ENCODE measurements at regions not wholly inside any gene's neighbourhood (a gene's known extent, or its start where the extent isn't known, plus 50 kb on each side); places are given as distances from the start of the nearest gene placed in this dataset.

DNA sequence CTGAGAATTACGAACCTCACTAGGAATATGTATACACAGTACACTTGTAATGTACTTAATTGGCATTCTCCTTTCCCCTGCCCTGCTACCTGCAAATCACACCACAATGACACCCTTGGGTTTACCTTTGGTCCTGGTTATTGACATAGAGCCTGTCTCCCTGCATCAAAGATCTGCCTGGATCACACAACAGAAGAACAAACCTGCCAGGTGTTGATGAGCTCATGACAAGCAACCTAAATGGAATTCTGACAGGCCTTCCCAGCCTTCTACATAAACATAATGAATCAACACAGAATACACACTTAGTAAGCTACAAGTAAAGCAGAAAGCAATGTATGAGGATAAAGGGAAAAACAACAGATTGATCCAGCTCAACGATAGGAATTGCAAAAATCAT is 95.6 kb downstream of the HDGFL1 start:
- Histone ChIP-seq H3K4me1 (no peaks in the 10 kb centered on the region), H3K9me3 (no peaks in the 10 kb centered on the region), H3K27me3 (no peaks in the 10 kb centered on the region), H3K36me3 (no peaks in the 10 kb centered on the region), H3K4me3 (ENCODE audit: low read depth, low read length) (no peak overlapping the region)
- TF ChIP-seq, protein P1, sequence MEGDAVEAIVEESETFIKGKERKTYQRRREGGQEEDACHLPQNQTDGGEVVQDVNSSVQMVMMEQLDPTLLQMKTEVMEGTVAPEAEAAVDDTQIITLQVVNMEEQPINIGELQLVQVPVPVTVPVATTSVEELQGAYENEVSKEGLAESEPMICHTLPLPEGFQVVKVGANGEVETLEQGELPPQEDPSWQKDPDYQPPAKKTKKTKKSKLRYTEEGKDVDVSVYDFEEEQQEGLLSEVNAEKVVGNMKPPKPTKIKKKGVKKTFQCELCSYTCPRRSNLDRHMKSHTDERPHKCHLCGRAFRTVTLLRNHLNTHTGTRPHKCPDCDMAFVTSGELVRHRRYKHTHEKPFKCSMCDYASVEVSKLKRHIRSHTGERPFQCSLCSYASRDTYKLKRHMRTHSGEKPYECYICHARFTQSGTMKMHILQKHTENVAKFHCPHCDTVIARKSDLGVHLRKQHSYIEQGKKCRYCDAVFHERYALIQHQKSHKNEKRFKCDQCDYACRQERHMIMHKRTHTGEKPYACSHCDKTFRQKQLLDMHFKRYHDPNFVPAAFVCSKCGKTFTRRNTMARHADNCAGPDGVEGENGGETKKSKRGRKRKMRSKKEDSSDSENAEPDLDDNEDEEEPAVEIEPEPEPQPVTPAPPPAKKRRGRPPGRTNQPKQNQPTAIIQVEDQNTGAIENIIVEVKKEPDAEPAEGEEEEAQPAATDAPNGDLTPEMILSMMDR (IDR thresholded peaks at IDR 0.05; ENCODE audit: low read depth, low read length), result no peak
- no peak for DNase-seq

DNA sequence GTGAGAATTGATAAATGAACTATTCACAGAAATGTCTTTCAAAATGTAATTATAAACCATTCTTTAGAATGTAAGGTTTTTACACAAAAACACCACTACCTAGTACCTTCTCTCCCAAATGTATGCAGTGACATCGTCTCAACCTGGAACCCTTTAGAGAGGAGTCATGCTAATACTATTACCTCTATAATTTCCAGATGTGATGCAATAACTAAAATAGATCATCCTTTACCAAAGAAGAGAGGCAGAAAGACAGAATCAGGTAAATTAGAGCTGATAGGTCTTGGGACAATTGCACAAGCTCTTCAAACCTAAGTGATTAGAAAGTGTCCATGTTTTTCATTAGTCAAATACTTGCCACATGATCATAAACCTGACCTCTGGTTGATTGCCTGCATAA is 96.7 kb downstream of the HDGFL1 start:
- H3K36me3 ChIP-seq, result no peaks in the 10 kb centered on the region
- no peak for DNase-seq
- H3K9me3 ChIP-seq, result no peaks in the 10 kb centered on the region
- no peaks in the 10 kb centered on the region for H3K4me1 ChIP-seq
- H3K27me3 ChIP-seq, result no peaks in the 10 kb centered on the region
- no peak overlapping the region for H3K4me3 ChIP-seq (ENCODE audit: low read depth, low read length)
- TF ChIP-seq, protein P1 (IDR thresholded peaks at IDR 0.05; ENCODE audit: low read depth, low read length), result no peak

DNA sequence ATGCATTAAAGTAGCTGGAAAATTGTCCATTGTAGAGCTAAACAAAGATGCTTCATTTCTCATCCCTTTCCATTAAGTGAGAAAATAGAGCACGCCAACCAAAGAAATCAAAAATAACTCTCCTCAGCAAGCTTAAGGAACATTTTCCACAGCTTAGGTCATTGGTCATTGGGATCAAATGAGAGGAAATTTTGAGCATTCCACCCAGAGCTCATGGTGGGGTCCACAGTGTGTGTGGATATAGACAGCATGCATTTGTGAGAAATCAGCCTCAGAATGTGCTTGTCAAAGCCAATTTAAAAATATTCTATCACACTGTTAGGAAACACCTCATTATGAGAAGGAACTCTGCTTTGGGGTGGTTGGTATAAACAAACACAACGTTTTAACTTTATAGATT is 97.2 kb downstream of the HDGFL1 start:
- no peaks in the 10 kb centered on the region for H3K9me3 ChIP-seq
- no peaks in the 10 kb centered on the region for H3K36me3 ChIP-seq
- TF ChIP-seq, protein P1 (IDR thresholded peaks at IDR 0.05; ENCODE audit: low read depth, low read length), result no peak
- no peak for DNase-seq
- H3K4me3 ChIP-seq (ENCODE audit: low read depth, low read length), result no peak overlapping the region
- H3K27me3 ChIP-seq, result no peaks in the 10 kb centered on the region
- no peaks in the 10 kb centered on the region for H3K4me1 ChIP-seq

DNA sequence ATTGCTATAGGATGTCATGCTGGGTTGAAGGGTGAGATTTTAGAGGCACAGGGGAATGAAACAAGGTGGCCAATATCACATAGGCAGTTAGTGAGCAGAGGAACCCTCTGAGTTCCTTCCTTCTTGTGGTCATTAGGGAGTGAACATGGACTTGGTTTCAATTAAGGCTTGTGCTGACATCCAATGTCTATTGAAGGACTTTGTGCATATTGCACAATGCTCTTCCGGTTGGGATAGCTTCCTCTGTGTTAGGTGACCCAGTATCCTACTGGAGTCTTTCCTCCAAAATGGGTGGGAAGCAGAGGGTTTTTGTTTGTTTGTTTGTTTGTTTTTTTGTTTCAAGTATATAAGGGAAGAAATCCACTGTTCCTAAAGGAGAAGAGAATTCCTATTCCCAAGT is 98.5 kb downstream of the HDGFL1 start:
- Histone ChIP-seq H3K4me3 (ENCODE audit: low read depth, low read length) (no peak overlapping the region), H3K36me3 (no peaks in the 10 kb centered on the region), H3K4me1 (no peaks in the 10 kb centered on the region), H3K27me3 (no peaks in the 10 kb centered on the region), H3K9me3 (no peaks in the 10 kb centered on the region)
- TF ChIP-seq, protein P1 (IDR thresholded peaks at IDR 0.05; ENCODE audit: low read depth, low read length), result no peak
- no peak for DNase-seq

DNA sequence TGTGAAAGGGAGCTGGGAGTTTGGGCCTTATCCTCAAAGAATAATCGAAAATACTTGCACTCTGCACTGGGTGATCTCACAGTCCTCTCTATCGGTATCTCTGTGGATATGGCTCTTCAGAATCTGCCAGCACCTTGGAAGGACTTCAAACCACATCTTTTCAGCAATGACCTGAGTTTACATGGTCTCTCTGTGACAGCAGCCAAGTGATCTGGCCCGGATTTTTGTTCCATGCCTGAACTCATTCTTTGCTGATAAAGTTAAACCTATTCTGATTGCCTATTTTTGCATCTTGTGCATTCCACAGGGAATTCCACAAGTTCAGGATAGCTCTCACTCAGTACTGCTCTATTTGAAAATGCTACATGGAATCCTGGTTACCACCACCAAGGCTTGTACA is 98.9 kb downstream of the HDGFL1 start:
- Histone ChIP-seq H3K36me3 (no peaks in the 10 kb centered on the region), H3K4me3 (ENCODE audit: low read depth, low read length) (no peak overlapping the region), H3K9me3 (no peaks in the 10 kb centered on the region), H3K4me1 (no peaks in the 10 kb centered on the region), H3K27me3 (no peaks in the 10 kb centered on the region)
- no peak for DNase-seq
- TF ChIP-seq, protein P1 (IDR thresholded peaks at IDR 0.05; ENCODE audit: low read depth, low read length), result no peak

DNA sequence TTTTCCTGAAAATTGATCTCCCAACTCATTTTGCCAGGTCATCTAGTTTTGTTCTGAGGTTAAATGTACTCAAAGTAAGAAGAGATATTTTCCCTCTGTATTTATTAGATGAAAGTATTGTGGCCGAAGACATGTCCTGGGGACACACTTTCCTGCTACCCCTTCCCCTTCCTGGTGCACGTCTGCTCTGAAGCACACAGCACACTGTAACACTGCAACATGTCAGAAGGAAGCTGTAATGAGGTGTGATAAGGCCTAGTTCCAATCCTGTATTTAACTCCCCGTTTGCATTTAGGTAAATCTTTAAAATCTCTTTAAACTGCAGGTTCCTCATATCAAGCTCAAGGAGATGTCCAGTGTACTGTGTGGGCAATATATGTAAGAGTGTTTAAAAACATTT is 99.4 kb downstream of the HDGFL1 start:
- no peak for DNase-seq
- Histone ChIP-seq H3K36me3 (no peaks in the 10 kb centered on the region), H3K27me3 (no peaks in the 10 kb centered on the region), H3K4me1 (no peaks in the 10 kb centered on the region), H3K4me3 (ENCODE audit: low read depth, low read length) (no peak overlapping the region), H3K9me3 (no peaks in the 10 kb centered on the region)
- TF ChIP-seq, protein P1 (IDR thresholded peaks at IDR 0.05; ENCODE audit: low read depth, low read length), result no peak
